GM19023 (cell line): ENCODE measurements at regions not wholly inside any gene's neighbourhood (a gene's known extent, or its start where the extent isn't known, plus 50 kb on each side); places are given as distances from the start of the nearest gene placed in this dataset.
"Not testable (repeated sequence)": the region's sequence is repeated elsewhere in the genome, so short reads cannot be mapped to it uniquely, and the experiment has no call there.

ENCODE experiments used
- ATAC-seq: cut with Tn5 transposase; IDR thresholded peaks from one replicate; pipeline ENCODE4 v1.9.1; 2021; ENCODE audit warnings: mild to moderate bottlenecking, moderate library complexity; ENCODE audit not compliant: unreplicated experiment

- ATAC-seq = no peak
Observed at GRCh38 chr6:147958683-147959082, 384.0 kb upstream of the SASH1 start.

GRCh38 chr6:147961481-147962141 is 381.0 kb upstream of the SASH1 start:
- no peak for ATAC-seq

- not testable (repeated sequence) for ATAC-seq
Observed at GRCh38 chr6:147965448-147965847, 377.2 kb upstream of the SASH1 start.

- ATAC-seq = no peak
Observed at GRCh38 chr6:147970970-147971369, 371.7 kb upstream of the SASH1 start.

GRCh38 chr6:147972448-147972847 is 370.2 kb upstream of the SASH1 start:
- ATAC-seq = no peak

- no peak for ATAC-seq
Observed at GRCh38 chr6:147973806-147974205, 368.8 kb upstream of the SASH1 start.

GRCh38 chr6:147974376-147974775 is 368.3 kb upstream of the SASH1 start:
- no peak for ATAC-seq

- no peak for ATAC-seq
Observed at GRCh38 chr6:147977851-147978465, 364.7 kb upstream of the SASH1 start.

GRCh38 chr6:147979966-147980365 is 362.7 kb upstream of the SASH1 start:
- ATAC-seq = no peak

GRCh38 chr6:147983581-147984366 is 358.9 kb upstream of the SASH1 start:
- ATAC-seq = no peak

- no peak for ATAC-seq
Observed at GRCh38 chr6:147986846-147987245, 355.8 kb upstream of the SASH1 start.

- no peak for ATAC-seq
Observed at GRCh38 chr6:147990159-147990558, 352.5 kb upstream of the SASH1 start.

GRCh38 chr6:147991961-147992360 is 350.7 kb upstream of the SASH1 start:
- ATAC-seq = no peak

- ATAC-seq = no peak
Observed at GRCh38 chr6:147999001-147999540, 343.6 kb upstream of the SASH1 start.

GRCh38 chr6:148001844-148002642 is 340.6 kb upstream of the SASH1 start:
- no peak for ATAC-seq

- ATAC-seq = no peak
Observed at GRCh38 chr6:148004651-148005050, 338.0 kb upstream of the SASH1 start.

- ATAC-seq = no peak
Observed at GRCh38 chr6:148005806-148006205, 336.8 kb upstream of the SASH1 start.

- not testable (repeated sequence) for ATAC-seq
Observed at GRCh38 chr6:148010516-148010915, 332.1 kb upstream of the SASH1 start.

GRCh38 chr6:148016013-148016412 is 326.6 kb upstream of the SASH1 start:
- no peak for ATAC-seq

- ATAC-seq = no peak
Observed at GRCh38 chr6:148021165-148021564, 321.5 kb upstream of the SASH1 start.

- no peak for ATAC-seq
Observed at GRCh38 chr6:148021699-148022098, 320.9 kb upstream of the SASH1 start.
